NCI-H345 (cell line): ENCODE measurements at regions not wholly inside any gene's neighbourhood (a gene's known extent, or its start where the extent isn't known, plus 50 kb on each side); places are given as distances from the start of the nearest gene placed in this dataset.

Experiments used
- DNase-seq: peaks from one replicate; lab custom pipeline; 2025; lab: John Stamatoyannopoulos, UW

GRCh38 chr5:124839371-124839998 is 93.0 kb upstream of the ZNF608 start:
- DNase-seq: no peak

DNA sequence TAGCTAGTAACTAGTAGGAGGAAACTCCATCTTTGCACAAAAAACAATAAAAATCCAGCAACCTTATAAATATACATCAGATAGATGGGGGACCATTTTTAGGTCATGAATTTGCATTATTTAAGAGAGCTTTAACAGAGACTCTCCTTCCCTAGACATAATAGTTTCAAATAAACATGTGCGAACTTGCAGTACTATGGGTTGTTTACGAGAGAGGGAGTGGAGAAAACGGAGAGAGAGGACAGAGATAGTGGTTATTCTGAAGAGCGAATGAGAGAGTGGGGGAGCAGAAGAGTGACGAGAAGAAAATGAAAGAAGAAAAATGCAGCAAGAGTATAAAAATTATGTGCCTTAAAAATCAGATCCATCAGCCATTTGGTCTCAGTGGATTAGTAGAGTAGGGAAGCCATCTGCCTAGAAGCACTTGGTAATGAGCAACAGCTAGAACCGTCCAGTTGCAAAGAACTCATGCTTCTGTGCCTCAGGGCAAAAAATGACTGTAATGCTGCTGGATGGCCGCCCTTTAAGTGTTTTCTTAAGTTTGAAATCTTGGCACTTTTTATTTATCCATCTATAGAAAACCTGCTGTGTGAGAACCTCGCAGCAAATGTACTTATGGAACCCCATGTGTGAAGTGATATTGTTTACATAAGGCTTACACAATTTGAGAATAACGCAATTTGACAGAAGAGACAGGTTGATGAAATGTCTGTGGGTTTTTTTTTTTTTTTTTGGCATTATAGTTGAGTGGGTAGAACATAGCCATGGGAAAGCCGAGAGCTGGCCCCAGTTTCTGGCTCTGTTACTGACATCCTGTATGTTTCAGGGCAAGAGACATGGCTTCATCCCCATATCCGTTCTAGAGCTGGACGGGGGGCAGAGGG is 95.6 kb upstream of the ZNF608 start:
- DNase-seq: peak; percentile 11

DNA sequence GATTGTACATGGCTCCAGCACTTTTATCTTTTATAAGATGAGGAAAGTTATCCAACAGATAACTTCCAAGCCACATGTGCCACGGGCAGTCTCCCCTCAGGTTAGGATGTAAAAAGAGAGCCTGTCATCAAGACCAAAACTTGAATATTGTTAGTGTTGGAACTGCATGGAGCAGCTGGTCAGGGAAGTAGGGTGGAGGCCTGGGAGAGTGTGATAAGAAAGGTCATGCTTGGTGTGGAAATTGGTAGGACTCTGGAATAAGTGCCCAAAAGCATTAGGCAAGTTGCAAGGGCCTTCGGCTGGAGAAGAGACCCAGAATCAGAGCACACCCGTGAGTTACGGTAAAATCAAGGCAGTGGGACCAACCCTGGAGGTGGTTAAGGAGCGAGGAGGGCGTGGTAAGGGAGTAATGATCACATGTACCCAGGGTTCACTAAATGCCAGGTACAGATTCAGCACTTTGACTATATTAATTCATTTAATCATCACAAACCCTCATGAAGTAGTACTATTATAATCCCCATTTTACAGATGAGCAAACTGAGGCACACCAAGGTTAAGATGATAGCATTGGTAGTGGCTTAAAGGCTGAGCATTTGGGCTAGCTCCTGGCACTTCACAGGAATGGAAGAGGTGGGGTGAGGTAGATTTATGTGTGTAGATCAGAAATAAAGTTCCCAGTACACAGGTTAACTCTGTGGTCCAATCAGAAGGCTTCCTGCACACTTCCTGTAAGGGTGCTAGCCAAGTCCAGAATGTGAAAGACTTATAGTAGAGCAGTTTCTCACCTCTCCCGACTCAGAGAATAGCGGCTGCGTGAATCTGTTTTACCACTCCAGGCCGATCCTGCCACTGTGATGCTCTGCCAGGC is 96.5 kb upstream of the ZNF608 start:
- DNase-seq: no peak

DNA sequence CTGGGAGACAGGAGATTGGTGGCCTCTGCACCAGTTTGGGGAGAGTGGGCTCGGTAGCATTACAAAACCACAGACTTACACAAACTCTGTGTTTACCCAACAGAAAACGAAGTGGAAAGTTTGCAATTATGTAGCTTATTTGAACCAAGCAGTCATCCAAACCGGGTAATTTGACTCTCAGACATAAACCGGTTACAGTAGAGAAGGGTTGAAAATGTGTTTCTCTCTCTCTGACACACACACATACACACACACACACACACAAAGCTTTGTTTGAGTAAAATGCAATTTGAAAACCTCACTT is 97.1 kb upstream of the ZNF608 start:
- no peak for DNase-seq

DNA sequence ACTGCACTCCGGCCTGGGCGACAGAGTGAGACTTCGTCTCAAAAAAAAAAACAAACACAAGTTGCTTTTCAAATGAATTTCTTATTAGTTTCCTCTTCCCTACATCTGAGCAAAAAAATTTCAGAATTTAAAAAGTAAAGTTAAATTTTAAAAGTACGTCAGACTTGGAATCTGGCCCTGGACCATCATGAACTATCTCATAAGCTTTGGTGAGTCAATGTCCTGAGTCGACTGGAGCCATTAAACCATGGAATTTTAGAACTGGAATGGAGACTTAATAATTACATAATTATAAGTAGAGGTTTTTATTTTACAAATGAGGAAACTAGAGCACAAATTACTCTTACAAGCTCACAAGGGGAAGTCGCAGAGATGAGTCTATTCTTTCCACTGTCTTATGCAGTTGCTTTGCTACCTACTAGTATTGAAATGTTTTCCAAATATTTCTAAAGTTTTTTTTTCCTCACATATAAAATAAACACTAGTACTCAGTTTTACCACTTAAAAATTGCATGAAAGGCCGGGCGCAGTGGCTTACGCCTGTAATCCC is 98.0 kb upstream of the ZNF608 start:
- DNase-seq: no peak

DNA sequence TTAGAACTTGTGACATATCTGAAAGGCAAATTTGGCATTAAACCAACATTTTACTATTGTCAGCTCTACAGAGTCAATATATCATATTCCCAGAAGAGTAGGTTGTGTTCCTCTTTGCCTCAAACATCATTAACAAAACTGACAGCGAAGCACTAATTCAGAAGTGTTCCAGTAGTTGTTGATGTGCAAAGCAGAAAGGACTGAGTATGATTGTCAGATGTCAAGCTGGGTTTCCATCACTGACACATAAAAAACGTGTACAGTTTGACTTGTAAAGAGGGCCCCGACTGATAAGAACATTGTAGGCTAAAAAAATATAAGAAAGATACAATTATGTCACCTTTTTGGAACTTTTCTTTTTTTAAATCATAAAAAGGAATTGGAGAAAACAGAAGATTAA is 101.5 kb upstream of the ZNF608 start:
- peak; percentile 77 for DNase-seq

- no peak for DNase-seq
Observed at GRCh38 chr5:124849774-124850173, 103.3 kb upstream of the ZNF608 start.

DNA sequence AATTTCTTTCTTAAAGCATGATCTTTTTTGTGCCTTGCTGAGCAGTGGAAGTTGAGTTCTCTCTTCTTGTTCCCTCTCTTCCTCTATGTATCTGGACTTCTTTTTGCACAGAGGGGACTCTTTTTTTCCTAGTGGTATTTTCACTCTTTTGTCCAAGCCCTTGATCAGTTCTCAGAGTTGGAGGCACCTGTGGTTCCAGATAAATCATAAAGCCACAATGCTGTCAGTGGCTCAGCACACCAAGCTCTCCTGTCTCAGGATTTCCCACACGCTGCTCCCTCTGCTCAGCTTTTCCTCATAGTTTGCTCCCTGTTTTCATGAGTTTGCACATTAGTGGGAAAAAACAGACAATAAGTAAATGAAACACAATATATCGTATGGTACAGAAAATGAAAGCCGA is 110.3 kb upstream of the ZNF608 start:
- DNase-seq: no peak

DNA sequence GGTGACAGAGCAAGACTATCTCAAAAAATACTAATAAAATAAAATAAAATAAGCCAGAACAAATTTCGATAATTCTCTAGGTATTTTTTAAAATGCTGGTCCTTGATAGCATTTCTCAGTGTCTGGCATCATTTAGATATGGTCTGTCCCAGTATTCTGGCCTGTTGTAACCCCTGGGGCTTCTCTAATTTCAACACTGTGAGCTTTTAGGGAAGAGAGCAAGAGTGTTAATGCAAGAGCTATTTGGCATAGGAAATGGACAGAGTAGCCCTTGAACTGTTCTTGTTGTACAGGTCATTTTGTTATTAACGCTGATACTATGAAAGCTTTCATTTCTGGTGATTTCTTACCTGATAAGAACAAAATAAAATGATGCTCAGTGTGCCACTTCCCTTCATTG is 112.2 kb upstream of the ZNF608 start:
- no peak for DNase-seq

DNA sequence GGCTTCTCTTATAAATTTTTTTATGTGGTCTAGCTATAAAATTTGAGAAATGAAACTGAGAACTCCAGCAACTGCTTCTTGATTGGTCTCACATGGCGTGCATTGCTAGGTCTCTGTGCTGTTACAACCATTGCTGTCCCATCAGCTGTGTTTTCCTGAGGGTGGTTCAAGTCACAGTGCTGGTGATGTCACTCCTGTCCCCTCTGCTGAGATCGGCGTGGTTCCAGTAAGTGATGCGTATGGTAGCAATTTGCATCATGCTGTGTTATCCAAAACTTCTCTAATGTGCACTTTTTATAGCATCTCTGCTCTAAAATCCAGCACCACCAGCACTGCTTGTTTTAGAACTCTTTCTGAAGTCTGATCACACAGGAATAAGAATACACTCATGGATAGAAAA is 112.6 kb upstream of the ZNF608 start:
- DNase-seq: no peak

GRCh38 chr5:124859556-124860290 is 113.3 kb upstream of the ZNF608 start:
- no peak for DNase-seq

- DNase-seq: no peak
Observed at GRCh38 chr5:124860291-124860655, 113.8 kb upstream of the ZNF608 start.

- no peak for DNase-seq
Observed at GRCh38 chr5:124865066-124865465, 118.6 kb upstream of the ZNF608 start.

GRCh38 chr5:124865603-124866354 is 119.3 kb upstream of the ZNF608 start:
- no peak for DNase-seq

GRCh38 chr5:124866355-124867136 is 120.1 kb upstream of the ZNF608 start:
- DNase-seq: no peak

DNA sequence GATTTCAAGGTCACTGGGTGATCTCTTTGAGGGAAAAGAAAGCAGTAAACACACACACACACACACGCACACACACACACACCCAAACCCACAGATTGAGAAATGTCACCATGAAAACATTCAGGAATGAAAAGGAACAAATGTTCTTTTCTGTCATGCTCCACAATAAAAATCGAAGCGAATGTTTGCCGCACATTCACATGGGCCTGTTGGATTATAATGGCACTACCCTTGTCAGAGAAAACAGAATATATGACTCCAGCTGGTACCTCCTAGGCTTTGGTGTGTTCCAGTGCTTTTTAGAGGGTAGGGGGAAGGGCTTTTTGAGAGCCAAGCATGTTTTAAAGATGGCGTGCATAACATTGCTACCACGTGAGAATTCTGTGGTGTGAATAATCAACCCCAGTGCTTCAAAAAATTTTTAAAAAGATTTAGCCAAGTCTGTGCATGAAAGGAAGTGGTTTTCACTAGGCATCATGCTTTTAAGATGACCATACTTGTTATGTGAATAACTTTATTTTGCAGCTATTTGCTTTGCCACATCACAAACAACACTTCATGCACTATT is 120.8 kb upstream of the ZNF608 start:
- no peak for DNase-seq

GRCh38 chr5:124868676-124869075 is 122.2 kb upstream of the ZNF608 start:
- DNase-seq: no peak

DNA sequence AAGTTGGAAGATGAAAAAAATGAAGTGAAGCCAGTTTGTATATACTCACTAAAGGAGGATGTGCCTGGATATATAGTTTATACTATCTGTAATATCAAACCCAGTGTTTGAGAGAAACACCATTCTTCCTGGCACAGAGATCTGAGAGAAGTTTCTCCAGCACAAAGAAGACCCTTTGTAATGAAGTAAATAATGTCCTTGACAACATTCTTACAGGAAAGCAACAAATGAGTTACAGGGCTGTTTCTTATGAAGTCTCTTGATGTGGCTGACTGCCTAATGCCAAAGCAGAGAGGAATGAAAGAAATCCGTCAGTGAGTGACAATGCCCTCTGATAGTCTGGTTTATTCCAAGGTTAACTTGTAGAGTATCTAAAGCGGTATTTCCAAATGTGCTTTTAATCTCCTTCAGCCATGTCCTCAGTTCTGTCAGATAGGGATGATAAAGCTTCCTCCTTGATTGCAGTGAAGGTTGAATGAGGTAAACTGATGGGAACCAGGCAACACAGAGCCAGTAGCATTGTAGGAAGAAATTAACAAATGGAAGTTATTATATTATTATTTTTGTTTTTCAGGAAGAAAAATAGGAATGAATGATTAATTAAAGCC is 123.1 kb upstream of the ZNF608 start:
- no peak for DNase-seq

- no peak for DNase-seq
Observed at GRCh38 chr5:124870070-124870469, 123.6 kb upstream of the ZNF608 start.

DNA sequence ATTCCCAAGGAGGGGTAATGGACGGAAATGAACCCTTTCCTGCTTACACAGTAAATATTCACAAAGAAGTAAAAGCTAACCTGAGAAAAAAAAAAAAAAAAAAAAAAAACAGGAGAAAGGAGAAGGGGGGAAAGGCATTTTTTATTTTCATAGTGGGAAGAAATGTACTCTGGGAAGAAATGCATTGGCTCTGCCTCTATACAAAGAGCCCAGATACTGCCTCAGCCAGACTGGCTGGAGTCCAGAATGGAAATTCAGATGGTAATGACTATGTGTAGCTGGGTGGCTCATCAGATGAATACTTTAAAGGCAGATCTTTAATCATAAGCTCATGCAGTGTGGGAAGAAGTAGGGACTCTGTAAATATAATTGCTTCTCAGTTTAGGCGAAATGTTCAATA is 124.9 kb upstream of the ZNF608 start:
- no peak for DNase-seq
